ENCODE measurements at regions not wholly inside any gene's neighbourhood (a gene's known extent, or its start where the extent isn't known, plus 50 kb on each side); places are given as distances from the start of the nearest gene placed in this dataset.

DNA sequence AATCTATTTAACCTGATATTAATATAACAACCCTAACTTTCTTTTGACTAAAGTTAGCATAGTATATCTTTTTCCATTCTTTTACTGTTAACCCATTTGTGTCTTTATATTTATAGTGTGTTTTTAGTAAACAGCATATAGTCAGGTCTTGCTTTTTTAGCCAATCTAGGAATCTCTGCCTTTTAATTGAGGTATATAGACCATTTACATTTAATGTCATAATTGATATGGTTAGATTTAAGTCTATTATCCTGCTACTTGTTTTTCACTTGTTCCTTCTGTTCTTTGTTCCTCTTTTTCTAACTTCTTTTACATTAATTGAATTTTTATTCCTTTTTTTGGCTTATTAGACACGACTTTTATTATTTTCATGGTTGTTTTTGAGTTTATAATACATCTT, 174.4 kb downstream of the KCTD15 start:
- TF ChIP-seq REST (IDR thresholded peaks at IDR 0.05; ENCODE audit: insufficient read depth in 1 of 2, low read depth in 2 of 2, low read length in 2 of 2) (no peak), SIN3A (IDR thresholded peaks at IDR 0.05; ENCODE audit: borderline replicate concordance, insufficient read depth, low read length) (no peak)
